Stimulated activated CD8-positive, alpha-beta memory T cell treated with anti-CD3 and anti-CD28 coated beads, Interleukin-2, amount 100 ng/mL, for 48 hours (primary cell): ENCODE measurements at regions not wholly inside any gene's neighbourhood (a gene's known extent, or its start where the extent isn't known, plus 50 kb on each side); places are given as distances from the start of the nearest gene placed in this dataset.

ENCODE experiments used
- DNase-seq, 2 donors: peaks; one replicate each; pipeline ENCODE4 v3.0.0-alpha.2; 2020; ENCODE audit warnings: low read depth in 2 of 2

DNA sequence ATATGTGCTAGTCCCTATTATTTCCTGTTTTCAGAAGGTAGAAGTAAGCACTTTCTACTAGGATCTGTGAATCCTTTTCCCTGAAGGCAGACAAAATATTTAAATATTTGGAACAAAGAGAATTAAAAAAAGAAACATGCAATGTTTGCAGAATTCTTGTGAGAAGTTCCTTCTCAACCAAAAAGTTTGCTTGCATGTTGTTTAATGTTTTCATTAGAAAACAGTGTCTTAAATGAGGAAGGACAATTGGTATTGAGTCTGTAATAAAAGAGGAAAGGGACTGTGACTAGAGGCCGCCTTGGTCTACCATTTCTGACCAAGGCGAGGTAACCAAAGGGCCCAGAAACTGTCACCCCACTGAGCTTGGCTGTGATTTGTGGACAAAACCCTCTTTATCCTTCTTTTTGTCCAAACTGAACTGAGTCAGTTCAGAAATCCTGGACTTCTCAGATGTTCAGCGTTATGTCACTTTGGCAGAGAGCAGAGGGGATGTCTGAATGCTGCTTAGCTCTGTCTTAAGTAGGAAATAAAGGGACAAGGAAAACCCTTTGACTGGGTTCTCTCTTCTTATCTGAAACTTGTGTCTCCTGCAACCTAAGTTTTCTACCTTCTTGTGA lies 129.8 kb upstream of the CPM start:
- DNase-seq, result no peak

DNA sequence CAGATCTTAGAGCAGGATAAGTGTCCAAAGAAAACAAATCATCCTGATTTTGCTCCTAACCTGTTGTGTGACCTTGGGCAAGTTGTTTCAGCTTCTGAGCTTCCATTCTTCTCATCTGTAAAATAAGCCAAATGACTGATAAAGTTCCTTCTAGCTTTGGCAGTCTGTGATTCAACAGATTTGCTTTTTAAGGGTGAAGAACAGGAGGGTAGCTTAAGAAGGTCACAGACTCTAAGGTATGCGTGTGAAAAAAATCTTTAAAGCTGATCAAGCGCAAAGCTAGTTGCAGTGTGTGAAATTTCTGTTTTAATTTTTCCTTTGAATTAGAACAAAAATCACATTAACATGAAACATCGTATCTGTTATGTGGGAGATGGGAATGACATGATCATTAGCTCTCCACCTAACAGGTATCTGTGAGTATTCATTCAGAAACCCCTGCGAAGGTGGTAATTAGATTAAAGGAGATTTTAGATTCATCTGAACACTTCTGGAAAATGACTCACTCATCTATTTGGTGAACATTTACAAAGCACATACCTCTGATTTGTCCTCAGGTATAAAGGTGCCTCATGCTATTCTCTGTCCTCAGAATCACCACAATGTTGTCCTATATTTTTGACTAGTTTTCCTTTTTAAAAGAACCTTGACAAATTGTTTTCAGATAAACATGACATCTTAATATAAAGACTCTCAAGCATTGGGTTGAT lies 131.9 kb upstream of the CPM start:
- DNase-seq, result no peak

DNA sequence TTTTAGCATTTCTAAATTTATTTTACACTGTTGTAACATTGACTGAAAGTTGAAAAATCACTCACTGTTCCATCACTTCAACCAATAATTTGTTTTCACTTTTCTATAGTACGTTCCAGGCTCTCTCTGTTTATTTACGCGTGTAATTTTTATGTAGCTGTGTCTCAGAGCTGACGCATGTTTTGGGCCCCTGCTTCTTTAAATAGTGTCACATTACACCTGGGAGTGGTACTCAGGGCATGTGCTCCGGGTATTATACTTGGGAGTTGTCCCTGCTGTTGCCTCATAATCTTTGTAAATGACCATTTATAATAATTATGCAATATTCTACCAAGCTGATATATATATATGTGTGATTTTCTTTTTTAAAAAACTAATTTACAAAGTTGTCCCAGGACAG lies 132.8 kb upstream of the CPM start:
- DNase-seq, result no peak

DNA sequence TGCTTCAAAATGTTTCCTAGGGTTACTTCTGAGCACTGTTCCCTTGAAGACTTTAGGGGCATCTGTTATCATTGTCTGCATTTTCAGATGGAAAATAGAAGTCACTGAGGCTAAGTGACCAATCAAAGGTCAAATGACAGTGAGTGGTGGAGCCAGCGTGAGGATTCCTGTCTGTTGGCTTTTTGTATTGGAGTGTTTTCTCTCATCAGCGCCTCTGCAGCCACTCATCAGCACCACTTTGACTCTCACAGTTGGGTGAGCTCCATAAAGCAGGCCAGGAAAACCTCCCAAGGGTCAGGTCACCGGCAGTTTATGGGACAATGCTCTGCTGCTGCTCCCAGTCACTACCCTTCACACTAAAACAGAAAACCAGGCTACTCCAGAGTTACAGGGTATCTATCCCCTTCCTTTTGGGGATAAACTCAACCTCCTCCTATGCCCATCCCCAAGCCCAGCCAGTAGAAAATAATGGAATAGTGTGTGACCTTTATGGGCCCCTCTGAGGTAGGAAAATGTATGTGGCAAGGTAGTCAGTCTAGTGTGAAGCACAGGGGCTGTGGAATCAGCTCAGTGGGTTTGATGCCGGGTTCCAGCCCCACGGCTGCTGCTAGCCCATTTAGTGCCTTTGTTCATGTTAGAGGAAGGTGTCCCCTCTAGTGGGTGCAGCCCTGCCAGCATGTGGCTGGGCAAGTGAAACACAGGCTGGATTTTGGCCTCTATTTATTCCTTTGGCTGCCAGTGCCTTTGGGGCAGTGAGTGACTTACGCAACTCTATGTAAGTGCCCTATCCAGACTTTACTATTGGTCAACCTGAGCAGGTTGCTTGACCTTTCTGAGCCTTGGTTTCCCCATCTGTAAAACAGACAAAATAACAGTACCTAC lies 133.8 kb upstream of the CPM start:
- DNase-seq, result no peak

DNA sequence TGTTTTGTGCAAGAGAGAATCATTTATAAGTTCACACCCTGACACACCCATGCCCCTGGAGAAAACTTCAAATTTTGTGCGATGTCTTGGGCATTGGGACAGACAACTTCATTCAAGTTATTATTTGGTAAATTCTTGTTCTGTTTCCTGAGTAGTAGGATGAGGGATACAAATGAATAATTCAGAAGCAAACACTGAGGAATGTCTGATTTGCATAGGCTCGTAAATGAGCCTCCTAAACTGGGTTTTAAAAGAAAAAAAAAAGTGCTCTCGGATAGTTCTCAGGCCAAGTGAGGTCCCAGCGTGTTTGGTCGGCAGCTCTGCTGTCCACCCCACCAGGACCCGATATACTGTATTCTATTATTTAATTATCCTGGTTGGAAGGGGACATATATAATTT lies 134.7 kb upstream of the CPM start:
- DNase-seq, result no peak

DNA sequence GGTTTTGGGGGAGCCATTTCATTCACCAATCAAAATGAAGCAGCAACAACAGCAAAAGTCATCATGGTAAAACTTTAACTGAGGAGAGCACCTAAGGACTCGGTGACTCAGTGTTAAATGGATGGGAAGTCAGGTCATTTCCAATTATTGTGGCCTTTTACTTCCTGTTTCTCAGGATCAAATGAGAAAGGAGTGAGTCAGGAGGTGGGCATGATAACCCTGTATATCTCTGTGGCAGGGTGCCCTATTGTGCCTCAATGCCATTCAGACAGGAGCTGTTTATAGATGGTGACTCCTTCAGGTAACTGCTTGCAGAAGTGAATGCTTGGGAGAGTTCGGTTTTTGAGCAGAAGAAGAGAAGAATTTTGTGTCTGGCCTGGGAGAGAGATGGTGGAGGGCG lies 135.5 kb upstream of the CPM start:
- DNase-seq, result no peak

DNA sequence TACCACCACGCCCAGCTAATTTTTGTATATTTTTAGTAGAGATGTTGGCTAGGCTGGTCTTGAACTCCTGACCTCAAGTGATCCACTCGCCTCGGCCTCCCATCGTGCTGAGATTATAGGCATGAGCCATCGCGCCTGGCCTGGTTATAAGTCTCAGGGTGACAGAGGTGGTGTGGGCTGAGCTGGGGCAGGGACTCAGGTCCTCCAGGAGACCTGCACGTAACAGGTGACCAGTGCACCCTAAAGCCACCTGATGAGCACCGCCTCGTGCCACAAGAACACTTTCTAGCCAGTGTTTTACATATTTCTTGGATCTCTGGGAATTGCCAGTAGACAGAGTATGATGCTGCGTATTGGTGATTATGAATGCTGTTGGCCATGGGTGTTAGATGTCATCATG lies 136.5 kb upstream of the CPM start:
- DNase-seq, result no peak

DNA sequence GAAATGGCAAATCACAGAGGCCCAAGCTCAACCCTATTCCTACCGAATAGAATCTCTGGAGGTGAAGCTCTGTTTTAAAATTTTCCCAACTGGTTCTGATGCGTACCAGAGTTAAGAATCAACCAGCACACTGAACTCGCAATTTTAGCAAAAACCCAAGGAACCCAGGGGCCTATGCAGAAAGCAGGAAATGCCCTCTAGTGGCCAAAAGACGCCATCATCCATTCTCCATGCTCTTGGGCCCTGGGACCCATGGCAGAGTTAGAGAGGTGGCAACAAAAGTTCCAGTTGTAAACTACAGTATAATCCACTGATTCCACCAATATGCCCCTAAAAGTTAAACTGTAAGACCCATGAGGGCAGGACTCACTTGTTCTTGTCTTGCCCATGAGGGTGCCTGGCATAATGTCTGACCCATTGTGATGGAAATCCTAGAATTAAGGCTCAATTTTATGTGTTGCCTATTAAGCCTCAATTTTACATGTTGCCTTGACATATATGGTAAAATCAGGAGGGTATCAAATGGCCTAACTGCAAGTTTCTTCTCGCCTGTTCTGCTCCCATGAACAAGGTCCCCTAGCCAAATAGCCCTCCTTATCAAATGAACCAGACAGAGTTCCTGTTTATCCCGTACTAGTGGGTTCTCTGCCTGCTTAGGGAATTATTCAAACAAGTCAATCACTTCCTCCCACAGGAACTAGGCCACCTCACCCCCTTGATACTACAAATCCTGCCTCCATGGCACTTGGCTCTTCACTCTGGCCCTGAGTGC lies 137.5 kb upstream of the CPM start:
- DNase-seq, result peak; percentile 24 to 38

DNA sequence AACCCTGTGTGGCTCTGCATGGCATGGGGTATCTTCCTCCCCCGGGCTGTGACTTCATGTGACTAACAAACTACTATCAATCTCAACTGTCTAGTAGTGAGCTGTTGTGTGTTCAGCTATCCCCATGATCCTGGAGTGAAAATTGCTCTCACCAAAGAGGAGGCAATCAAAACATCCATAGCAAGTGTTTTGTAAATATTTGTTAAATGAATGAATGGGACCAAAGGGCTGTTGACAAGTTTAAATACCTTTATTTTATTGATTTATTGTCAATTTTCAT lies 138.1 kb upstream of the CPM start:
- DNase-seq, result no peak

DNA sequence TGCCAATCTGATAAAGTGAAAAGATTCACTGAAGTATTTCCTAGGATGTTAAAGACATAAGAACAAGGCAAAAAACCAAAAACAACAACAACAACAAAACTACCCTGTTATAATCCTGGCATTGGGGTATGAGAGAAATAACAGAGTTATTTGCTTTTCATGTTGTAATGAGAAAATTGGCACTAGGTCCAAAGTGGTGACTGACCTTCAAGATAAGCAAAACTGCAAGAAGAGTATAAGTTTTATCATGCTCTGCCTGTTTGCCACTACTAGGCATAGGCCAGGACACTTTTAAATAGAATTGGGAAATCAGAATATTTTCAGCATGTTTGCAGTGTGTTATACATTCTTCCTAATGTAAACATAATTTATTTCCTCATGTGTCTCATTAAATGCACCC lies 140.1 kb upstream of the CPM start:
- DNase-seq, result no peak

DNA sequence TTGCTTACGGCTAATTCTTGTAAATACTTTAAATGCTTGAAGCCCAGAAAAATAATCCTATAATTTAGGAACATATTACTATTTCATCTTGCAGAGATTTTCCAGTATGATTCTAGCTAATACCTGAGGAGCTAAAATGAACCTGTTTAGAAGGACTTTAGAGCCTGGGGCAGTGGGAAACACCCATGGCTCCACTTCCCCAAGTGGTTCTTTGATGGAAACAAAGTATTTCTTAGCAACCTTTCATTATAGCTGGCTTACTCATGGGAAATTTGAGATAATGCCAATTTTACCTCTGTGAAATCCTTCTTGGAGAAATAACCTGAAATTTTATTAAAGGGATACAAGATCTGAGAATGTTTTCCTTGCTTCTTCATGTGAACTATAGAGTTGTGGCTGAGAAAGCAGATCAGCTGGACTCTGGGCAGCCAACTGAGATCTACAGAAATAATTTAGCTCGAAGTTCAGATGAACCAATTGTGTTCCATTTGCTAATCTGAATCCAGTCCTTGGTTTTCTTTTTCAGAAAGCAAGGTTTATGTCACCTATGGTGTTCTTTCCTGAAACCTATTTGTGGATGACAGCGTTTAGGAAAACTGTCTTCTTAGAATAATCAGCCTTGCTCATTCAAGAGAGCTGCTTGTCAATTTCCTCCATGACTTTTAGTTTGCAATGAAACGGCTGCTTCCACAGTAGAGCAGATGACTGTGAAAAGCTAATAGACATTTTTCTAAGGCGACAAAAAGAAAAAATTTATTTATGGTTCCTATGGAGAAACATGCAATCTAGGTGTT lies 141.8 kb upstream of the CPM start:
- DNase-seq, result no peak

DNA sequence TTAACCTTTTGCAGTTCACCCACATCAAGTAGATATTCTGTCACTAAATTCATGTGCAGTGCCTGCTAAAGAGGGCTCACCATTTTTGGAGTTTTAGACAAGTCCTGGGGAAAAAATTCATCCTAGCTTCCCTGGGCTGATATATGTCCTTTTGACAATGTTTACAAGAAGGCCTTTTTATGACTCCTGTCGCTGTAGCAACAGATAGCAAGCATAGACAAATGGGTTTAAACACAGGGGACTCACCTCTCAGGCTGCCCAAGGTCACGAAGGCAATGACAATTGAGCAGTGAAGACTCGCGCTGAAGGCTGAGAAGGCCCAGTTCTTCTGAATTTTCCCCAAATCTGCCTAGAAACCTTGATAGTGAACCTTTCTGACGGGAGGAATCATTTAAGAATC lies 150.7 kb upstream of the CPM start:
- no peak for DNase-seq

DNA sequence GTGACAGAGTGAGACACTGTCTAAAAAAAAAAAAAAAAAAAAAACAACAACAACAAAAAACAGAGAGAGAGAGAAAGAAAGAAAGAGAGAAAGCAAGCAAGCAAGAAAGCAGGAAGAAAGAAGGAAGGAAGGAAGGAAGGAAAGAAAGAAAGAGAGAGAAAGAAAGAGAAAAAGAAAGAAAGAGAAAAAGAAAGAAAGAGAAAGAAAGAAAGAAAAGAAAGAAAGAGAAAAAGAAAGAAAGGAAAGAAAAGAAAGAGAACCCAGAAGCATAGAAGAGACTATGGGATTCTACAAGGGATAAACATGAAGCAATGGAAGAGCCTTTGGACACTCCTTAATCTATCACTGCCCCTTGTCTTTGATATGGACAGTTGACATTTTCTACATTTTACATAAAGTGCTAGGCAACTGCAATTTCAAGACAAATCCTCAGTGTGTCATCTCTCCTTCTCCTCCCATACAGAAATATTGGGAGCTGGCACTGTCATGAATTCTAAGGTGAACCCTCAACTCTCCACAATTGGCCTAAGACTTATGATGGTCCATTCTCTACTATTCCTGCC lies 151.9 kb upstream of the CPM start:
- DNase-seq, result no peak

DNA sequence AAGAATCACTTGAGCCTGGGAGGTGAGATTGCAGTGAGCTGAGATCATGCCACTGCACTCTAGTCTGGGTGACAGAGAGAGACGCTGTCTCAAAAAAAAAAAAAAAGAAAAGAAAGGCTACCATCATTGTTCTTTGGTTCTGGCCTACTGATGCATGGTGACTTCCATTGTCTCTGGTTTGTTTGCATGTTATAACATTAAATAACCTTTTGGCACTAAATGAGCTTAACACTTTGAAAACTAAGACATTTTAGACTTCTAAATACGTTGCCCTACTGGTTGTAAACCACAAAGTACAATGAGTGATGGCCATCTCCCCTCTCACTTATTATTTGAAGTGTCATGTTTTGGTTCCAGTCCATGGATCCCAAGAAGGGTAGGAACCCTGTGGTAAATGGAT lies 152.9 kb upstream of the CPM start:
- DNase-seq, result no peak

DNA sequence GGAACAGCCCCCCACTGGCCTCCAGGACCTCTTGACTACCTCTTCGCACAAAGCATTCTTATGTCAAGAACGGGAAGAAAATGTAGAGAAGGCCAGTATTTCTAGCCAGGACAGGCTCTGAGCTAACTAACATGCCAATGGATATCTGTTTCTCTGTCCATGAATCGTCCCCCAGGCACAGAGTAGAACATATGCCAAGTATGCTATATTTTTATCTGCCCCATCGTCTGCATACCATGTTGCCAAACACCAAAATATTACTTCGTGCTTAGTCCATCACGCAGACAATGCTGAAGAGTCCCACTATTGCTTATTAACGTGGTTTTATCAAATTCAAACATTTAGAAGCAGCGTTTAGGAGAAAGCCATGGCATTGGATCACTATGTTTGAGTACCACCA lies 151.4 kb upstream of the CPSF6 start:
- DNase-seq, result no peak

DNA sequence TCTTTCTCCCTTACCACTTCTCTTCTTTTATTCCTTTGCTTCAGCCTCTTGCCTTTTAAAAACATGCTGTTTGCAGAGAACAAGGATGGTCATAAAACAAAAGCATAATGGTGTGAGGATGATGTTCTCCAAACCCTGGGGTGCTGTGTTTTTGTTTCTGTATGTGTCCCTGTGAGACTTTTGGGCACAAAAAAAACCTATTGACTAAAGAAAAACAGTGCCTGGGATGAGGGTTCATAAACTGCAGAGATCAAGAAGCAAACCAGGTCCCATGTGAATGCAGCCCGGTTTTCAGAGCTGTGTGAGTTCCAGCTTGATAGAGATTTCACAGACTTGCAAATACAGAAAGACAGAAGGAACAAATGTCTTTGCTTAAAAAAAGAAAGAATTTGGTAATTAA lies 148.6 kb upstream of the CPSF6 start:
- no peak for DNase-seq

DNA sequence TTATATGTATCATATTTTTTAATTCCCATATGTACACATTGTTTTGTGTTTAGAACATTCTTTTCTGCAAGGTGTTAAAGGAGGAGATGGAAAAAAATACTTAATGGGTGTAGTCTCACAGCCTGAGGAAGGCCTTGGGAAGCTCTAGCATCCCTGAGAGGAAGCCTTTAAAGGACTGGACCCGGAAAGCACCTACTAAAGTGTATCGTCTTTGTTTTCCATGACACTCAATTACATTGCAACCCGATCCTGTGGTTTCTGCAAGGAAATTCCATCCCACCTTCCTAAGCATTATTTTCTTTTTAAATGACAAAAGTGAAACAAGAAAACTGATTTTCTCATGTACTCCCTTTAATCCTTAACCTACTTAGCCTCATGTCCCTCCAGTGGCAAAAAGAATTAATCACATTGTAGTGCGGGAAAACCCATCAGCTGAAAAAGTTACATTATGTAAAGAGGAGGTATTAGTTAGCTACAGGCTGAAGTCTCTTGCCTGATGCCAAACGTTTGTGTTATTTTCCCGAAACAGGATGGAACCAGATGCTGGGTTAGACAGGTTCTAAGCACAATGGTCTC lies 147.8 kb upstream of the CPSF6 start:
- DNase-seq, result no peak

DNA sequence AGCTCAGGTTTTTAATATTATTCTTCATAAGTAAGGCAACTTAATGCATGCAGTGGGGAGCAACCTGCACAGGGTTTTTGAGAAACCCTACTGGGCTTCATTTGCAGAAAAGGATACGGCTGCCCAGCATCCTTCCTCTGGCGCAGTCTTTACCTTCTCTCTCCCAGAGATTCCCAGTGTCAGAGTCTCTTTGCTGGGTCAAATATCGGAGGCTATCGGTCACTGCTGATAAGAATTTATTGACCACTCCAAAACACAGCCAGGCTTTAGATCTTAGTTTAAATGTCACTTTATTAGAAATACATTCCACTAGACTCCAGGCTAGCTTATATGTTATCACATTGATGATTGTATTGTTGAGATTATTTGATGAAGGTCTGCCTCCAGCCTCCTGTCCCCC lies 147.2 kb upstream of the CPSF6 start:
- no peak for DNase-seq

DNA sequence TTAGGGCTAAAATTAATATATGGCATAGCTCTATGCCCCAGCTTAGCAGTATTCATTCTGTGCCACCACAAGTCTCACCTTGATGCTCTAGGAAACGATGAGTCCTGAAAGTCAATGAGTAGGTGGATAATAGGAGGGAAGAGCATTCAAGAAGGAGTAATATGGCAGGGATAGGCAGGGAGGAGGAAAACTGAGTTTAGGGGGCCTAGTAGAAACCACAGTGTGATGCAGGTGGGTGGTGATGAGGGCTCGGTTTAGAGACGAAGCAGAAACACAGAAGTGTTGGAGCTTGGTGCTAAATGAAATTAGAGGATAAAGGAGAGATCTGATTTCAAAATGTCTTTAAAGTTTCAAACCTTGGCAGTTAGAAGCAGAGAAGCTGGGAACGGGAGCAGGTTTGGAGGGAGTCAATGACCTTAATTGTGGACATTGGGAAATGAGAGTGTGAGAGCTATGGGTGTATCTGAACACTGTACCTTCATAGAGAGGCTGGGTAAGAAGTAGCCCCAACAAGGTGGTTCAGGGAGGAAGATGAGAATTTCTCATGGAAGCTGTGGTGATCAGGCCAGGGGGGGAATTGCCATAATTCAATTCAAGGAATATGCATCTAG lies 144.7 kb upstream of the CPSF6 start:
- no peak for DNase-seq

DNA sequence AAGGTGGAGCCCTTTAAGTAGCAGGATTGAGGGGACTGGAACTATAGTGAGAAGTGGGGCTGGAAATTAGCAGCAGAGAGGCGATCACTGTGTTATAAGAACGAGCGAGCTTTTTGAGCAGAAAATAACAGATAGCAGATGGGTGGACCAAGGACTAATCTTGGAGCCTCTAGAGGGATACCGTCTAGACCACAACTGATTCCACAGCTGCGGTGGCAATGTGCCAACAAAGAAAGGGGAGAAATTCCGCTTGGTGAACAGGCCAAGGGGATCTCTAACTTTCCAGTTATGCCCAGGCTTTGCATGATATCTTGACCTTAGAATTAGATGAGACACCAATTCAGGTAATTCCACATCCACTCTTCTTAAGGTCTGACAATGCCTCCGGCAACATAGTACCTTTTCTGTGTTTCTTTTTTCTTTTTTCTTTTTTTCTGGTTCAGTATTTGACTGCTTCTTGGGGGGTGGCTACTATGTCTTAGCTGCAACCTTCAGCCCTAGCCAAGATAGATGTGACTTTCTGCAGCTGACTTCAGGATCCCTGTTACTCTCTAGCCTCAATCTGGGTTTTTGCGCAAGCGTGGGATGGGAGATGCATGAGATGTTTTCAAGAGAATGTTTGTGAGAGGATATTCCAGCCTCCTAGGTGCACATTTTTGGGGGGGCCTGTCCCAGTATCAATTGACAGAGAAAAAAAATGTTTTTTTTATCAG lies 143.4 kb upstream of the CPSF6 start:
- no peak for DNase-seq
